ENCODE measurements at regions not wholly inside any gene's neighbourhood (a gene's known extent, or its start where the extent isn't known, plus 50 kb on each side); places are given as distances from the start of the nearest gene placed in this dataset.
"Not testable (repeated sequence)": the region's sequence is repeated elsewhere in the genome, so short reads cannot be mapped to it uniquely, and the experiment has no call there.

DNA sequence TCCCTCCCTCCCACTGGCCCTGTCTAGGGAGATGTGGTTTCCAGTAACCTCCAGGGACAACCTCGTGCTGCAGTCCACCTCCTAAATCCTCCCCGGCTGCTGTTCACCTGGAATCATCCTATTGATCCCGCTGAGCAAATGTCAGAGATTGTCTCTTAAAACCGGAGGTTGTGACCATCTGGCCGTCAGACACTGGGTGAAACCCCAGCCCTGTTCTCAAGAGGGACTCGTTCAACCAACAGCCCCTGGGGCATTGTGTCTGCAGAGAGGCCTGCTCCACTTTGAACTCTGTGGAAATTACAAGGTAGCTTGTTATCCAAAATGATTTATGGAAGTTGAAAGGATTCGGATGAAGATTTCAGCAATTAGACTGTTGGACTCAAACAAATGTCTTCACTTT lies 498.0 kb downstream of the MATN1 start:
- no peak overlapping the region for H3K4me3 ChIP-seq
- intact Hi-C loops (cut with DNase I; ENCODE audit: low total_unique reads) = no loop called here
- TF ChIP-seq POLR2A (IDR thresholded peaks at IDR 0.05) (no peak), POLR2AphosphoS5 (IDR thresholded peaks at IDR 0.05) (no peak)
- TF ChIP-seq, protein P1, sequence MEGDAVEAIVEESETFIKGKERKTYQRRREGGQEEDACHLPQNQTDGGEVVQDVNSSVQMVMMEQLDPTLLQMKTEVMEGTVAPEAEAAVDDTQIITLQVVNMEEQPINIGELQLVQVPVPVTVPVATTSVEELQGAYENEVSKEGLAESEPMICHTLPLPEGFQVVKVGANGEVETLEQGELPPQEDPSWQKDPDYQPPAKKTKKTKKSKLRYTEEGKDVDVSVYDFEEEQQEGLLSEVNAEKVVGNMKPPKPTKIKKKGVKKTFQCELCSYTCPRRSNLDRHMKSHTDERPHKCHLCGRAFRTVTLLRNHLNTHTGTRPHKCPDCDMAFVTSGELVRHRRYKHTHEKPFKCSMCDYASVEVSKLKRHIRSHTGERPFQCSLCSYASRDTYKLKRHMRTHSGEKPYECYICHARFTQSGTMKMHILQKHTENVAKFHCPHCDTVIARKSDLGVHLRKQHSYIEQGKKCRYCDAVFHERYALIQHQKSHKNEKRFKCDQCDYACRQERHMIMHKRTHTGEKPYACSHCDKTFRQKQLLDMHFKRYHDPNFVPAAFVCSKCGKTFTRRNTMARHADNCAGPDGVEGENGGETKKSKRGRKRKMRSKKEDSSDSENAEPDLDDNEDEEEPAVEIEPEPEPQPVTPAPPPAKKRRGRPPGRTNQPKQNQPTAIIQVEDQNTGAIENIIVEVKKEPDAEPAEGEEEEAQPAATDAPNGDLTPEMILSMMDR (IDR thresholded peaks at IDR 0.05 in 8 of 11, conservative IDR thresholded peaks at IDR 0.05 in 3 of 11) = no peak
- no peak overlapping the region for H3K27ac ChIP-seq
- DNase-seq = no peak
- H3K36me3 ChIP-seq = no peaks in the 10 kb centered on the region
- H3K27me3 ChIP-seq (replicated peaks in 1 of 7) = peaks cover 0 to 74% (median 3%) of the 10 kb centered on the region in 7 donors
- 59 to 77% (median 76%) methylated on average over 7 of the region's 7 CpGs for WGBS, 5 donors
- no peaks in the 10 kb centered on the region for H3K9me3 ChIP-seq
- H3K4me1 ChIP-seq = no peaks in the 10 kb centered on the region

DNA sequence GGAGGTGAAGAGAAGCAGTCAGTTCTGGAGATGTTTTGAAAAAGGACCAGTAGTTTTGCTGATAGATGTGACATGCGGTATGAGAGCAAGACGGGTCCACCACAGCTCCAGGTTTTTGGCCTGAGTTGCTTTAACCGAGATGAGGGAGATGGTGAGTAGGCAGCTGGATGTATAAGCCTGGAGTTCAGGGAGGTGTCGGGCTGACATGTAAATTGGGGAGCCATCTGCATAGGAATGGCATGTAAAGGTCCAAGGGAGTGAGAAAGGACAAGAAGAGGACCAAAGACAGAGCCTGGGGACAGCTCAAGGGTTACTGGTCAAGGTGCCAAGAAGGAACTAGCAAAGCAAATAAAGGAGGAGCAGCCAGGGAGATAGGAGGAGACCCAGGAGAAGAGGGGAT lies 503.7 kb downstream of the MATN1 start:
- 66 to 83% (median 78%) methylated on average over 4 of the region's 4 CpGs for WGBS, 5 donors
- no peaks in the 10 kb centered on the region for H3K9me3 ChIP-seq
- H3K4me3 ChIP-seq = no peak overlapping the region
- H3K4me1 ChIP-seq = no peaks in the 10 kb centered on the region
- intact Hi-C loops (cut with DNase I; ENCODE audit: low total_unique reads) = no loop called here
- no peaks in the 10 kb centered on the region for H3K36me3 ChIP-seq
- H3K27me3 ChIP-seq (replicated peaks in 1 of 7) = peaks cover 0 to 60% (median 3%) of the 10 kb centered on the region in 7 donors
- no peak for TF ChIP-seq POLR2AphosphoS5 (IDR thresholded peaks at IDR 0.05)
- no peak for TF ChIP-seq POLR2A (IDR thresholded peaks at IDR 0.05)
- TF ChIP-seq, protein P1 (IDR thresholded peaks at IDR 0.05 in 8 of 11, conservative IDR thresholded peaks at IDR 0.05 in 3 of 11) = no peak
- no peak overlapping the region for H3K27ac ChIP-seq
- no peak for DNase-seq

DNA sequence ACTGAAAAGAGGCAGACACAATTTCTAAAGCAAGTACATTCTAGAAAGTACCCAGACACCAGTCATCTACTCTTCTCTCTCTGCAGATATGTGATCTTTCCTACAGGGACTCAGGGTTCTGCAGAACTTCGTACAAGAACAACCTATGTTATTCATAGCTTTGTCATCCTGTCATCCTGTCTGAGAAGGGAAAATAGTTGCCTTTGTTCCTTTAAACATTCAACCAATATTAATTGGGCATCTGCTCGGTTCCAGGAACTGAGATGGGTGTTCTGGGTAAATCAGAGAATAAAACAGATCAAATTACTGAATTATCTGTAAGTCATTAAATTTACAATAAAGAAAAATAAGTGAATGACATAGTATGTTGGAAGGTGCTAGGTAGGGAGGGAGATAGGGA lies 504.9 kb downstream of the MATN1 start:
- Histone ChIP-seq H3K4me1 (no peaks in the 10 kb centered on the region), H3K27ac (no peak overlapping the region), H3K27me3 (replicated peaks in 1 of 7) (peaks cover 0 to 54% (median 0%) of the 10 kb centered on the region in 7 donors), H3K36me3 (no peaks in the 10 kb centered on the region), H3K9me3 (no peaks in the 10 kb centered on the region), H3K4me3 (no peak overlapping the region)
- intact Hi-C loops (cut with DNase I; ENCODE audit: low total_unique reads) = no loop called here
- no peak for DNase-seq
- TF ChIP-seq POLR2A (IDR thresholded peaks at IDR 0.05) = no peak
- 39 to 56% (median 43%) methylated on average over 2 of the region's 2 CpGs for WGBS, 5 donors

DNA sequence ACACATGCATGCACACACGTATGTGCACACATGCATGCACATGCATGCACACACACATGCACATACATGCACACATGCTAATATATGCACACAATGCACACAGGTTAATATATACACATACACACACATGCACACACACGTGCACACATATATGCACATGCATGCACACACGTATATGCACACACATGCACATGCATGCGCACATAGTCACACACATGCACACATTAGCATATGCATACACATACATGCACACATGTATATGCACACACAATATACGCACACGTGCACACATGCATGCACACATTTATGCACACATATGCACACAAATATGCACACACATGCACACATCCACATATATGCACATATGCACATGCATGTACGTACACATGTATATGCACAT lies 506.8 kb downstream of the MATN1 start:
- H3K27ac ChIP-seq = no peak overlapping the region
- TF ChIP-seq POLR2AphosphoS5 (IDR thresholded peaks at IDR 0.05) (no peak), POLR2A (IDR thresholded peaks at IDR 0.05) (no peak)
- TF ChIP-seq, protein P1 (IDR thresholded peaks at IDR 0.05 in 8 of 11, conservative IDR thresholded peaks at IDR 0.05 in 3 of 11) = no peak
- no peaks in the 10 kb centered on the region for H3K36me3 ChIP-seq
- intact Hi-C loops (cut with DNase I; ENCODE audit: low total_unique reads) = no loop called here
- H3K27me3 ChIP-seq (replicated peaks in 1 of 7) = peaks cover 0 to 43% (median 3%) of the 10 kb centered on the region in 7 donors
- no peaks in the 10 kb centered on the region for H3K9me3 ChIP-seq
- no peak for DNase-seq
- 82 to 95% (median 93%) methylated on average over 7 of the region's 7 CpGs for WGBS, 5 donors
- H3K4me3 ChIP-seq = no peak overlapping the region
- no peaks in the 10 kb centered on the region for H3K4me1 ChIP-seq

DNA sequence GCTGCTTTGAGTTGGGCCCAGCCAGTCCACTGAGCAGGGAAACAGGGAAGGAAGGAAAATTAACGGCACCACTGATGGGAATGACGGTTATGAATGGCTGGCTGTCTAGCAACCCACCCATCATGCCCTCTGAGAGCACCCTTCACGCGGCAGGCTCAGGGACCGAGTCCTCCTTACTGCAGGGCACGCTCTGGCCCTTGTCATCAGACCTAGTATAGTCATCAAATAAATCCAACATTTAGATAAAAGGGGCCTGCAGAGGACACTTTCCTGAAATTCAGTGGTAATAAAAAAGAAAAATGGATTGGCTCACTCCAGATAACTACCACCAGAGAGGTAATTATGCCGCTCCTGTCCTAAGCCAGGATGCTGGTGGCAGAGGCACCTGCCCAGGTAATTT lies 509.4 kb downstream of the MATN1 start:
- TF ChIP-seq, protein P1 (IDR thresholded peaks at IDR 0.05 in 8 of 11, conservative IDR thresholded peaks at IDR 0.05 in 3 of 11) = no peak
- TF ChIP-seq POLR2A (IDR thresholded peaks at IDR 0.05) = no peak
- no peak for TF ChIP-seq POLR2AphosphoS5 (IDR thresholded peaks at IDR 0.05)
- intact Hi-C loops (cut with DNase I; ENCODE audit: low total_unique reads) = no loop called here
- WGBS, 5 donors = 67 to 88% (median 86%) methylated on average over 7 of the region's 7 CpGs
- no peak for DNase-seq
- H3K36me3 ChIP-seq = no peaks in the 10 kb centered on the region
- no peaks in the 10 kb centered on the region for H3K4me1 ChIP-seq
- H3K9me3 ChIP-seq = no peaks in the 10 kb centered on the region
- peaks cover 0 to 30% (median 3%) of the 10 kb centered on the region in 7 donors for H3K27me3 ChIP-seq (replicated peaks in 1 of 7)
- no peak overlapping the region for H3K4me3 ChIP-seq
- no peak overlapping the region for H3K27ac ChIP-seq

DNA sequence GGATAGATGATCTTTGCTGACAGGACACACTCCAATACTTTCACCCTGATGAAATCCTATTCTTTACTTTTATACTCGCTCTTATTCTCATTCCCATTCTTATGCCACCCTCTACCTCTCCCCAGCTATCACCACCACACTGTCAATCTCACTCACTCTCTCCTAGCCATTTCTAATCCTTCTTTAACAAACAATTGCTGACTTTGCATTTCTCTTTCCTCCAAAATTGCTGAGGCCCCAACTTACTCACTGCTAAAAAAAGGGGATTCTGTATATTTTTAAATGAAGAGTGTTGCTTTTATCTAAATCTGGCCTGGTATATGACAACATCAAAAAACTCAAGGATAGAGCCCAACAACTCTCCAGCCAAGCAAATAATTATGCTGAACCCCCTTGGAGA lies 515.4 kb downstream of the MATN1 start:
- H3K27me3 ChIP-seq (replicated peaks in 1 of 7) = peaks cover 0 to 18% (median 0%) of the 10 kb centered on the region in 7 donors
- H3K27ac ChIP-seq; intact Hi-C loops (cut with DNase I; ENCODE audit: low total_unique reads); H3K4me1 ChIP-seq; DNase-seq; H3K36me3 ChIP-seq; H3K4me3 ChIP-seq; H3K9me3 ChIP-seq: not testable (repeated sequence)
- 61 to 90% (median 83%) methylated on average over 1 of the region's 1 CpG for WGBS, 5 donors

DNA sequence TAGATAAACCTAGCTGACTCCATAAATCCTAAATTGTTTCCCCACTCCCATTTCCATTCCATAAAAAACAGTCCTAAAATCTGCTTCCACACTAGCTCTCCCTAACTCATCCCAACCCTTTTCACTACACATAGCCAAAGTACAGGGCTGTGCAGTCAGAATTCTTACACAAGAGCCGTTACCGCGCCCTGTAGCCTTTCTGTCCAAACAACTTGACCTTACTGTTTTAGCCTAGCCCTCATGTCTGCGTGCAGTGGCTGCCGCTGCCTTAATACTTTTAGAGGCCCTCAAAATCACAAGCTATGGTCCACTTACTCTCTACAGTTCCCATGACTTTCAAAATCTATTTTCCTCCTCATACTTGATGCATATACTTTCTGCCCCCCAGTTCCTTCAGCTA lies 516.8 kb downstream of the MATN1 start:
- H3K4me3 ChIP-seq; intact Hi-C loops (cut with DNase I; ENCODE audit: low total_unique reads); H3K9me3 ChIP-seq; DNase-seq; H3K36me3 ChIP-seq; H3K4me1 ChIP-seq; H3K27ac ChIP-seq: not testable (repeated sequence)
- 82 to 92% (median 88%) methylated on average over 5 of the region's 5 CpGs for WGBS, 5 donors
- H3K27me3 ChIP-seq (replicated peaks in 1 of 7) = peaks cover 0 to 13% (median 0%) of the 10 kb centered on the region in 7 donors

Data from spleen (tissue), 11 donors.